ENCODE measurements at regions not wholly inside any gene's neighbourhood (a gene's known extent, or its start where the extent isn't known, plus 50 kb on each side); places are given as distances from the start of the nearest gene placed in this dataset.
A peak's percentile ranks its signal among the peaks of the same experiment; 100 is the strongest.

DNA sequence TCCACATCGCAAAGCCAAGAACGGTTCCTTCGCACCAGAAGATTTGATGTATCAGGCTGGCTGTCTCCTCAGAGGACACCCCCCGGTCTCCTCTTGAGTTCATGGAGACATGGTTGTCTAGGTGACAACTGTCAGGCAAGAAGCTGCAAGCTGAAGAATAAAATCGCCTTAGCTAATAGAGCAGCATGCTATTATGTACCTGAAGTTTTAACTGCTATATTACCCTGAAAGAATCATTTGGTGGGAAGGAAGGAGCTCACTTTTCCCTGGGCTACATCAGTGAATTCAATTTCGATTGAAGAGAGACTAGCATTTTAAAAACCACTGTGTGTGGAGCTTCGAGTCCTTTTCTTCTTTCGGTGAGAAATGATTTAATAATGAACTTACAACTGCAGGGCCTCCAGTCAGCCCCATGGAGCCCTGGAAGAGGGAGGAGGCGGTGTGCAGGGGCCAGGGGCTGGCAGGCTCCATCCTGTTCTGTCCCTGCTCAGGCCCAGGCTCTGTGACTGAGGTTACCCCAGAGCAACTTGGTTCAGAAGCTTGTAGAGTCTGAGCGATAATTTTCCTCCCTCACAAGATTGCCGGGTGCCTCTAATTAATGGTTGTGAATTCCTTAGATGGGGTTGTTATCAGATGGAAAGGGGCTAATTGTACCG is 191.3 kb downstream of the MID1IP1 start:
- no peak for DNase-seq

DNA sequence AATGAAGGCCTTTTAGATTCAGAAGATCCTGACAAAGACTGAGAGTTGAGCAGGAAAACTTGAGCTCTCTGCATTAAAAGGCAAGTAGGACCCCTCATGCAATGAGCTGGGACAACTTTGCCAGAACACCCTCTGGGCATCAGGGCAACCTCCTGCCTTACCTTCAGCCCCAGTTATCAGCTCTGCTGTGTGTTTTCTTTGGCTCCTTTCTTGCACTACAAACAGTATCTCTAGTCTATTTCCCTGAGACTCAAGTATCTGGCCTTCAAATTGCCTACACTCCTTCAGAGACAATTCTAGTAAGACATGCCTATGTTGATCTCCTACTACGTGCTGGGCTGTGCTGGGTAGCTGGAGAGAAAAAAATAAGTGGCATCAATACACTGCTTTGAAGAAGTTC is 192.2 kb downstream of the MID1IP1 start:
- no peak for DNase-seq

DNA sequence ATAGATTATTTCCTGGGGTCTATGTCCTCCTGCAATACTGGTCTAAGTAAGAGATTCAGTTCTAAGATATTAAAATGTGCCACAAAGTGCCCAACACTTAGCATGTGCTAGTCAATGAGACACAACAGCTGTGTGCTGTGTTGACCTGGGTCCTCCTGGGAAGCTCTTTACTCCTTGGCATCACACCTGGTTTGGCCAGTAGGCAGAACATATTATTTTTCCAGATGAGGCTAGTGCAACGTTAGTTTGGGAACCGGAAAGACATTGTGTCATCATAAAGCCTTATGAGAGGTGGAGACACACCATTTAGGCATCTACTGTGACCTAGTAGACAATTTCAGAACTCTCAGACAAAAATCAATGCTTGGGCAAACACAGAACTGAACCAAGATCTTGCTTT is 197.8 kb downstream of the MID1IP1 start:
- no peak for DNase-seq

DNA sequence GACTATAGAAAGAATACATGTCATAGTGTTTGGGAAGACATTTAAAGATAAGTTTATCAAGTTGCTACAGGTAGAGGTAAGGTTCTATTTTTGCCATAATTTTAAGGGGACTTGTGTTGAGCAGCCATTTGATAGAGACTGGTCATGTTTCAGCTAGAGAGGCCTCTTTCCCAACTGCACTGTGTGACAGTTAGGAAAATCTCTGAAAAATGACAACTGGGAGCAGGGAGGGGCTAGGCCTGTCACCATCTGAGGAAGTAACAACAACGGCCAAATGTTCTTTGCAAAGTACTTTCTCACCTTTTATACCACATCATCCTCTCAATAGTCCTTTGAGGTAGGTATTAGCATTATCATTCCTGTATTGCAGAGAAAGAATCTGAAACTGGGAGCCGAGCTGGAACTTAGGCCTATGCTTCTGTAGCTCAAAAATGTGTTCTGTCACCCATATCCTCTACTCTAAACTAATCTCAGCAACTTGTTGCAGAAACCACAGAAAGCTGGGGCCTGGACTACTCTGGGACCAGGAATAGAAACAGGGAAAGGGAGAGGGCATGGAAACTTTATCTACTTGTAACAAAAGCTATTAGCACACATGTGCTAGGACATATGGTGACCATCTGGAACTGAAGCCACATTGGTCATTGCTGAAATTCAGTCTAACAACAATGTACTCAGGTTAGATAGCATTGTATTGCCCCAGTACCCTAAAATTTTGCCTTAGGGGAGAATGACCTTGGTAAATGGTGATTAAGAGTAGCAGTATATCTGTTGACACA is 198.9 kb downstream of the MID1IP1 start:
- DNase-seq = no peak

DNA sequence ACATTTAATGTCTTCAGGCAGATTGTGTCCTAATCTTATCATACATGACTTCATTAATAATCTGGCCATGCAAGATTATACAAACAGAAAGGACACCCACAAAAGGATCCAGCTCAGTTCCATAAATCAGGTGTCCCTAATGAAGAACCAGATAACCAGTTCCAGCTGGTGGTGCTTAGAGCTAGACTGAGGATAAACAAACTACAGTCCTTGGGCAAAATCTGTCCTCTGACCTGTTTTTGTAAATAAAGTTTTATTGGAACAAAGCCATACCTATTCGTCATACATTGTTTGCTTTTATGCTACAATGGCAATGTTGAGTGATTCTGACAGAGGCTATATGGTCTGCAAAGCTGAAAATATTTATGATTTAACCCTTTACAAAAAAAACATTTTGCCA is 199.5 kb downstream of the MID1IP1 start:
- DNase-seq = no peak

DNA sequence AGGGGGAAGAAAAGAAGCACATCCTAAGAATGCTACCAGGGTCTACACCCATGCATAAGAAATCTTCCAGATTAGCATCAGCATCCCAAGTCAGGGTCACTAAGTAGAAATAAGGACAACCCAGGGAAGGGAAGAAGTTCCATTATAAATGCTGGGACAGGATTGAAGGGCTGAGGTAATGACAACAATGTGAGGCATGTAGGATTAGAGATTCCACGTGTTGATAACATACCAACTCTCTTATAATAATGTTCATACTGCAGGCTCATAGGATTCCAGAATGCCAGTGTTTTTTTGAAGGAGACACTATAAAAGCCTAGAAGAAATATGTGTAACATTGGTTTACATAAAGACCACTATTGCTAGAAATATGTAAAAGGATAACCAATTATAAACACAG is 201.2 kb downstream of the MID1IP1 start:
- DNase-seq = no peak

DNA sequence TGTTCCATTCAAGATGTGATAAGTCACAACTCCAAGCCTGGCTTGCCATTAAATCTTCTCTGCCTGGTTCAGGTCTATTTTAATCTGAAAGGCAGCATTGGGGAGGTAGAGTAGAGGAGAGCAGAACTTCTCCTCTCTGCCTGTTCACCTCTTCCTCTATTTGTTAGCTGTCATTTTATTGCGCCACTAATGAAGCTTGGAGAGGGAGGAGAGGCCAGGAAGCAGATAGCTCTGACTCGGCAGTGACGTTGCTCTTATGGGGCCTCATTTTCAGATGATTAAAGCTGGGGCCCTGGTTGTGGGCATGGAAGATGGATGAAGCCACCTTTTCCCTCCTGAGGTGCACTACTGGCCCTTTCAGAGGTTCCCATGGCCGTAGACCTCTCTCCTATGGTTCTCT is 207.3 kb downstream of the MID1IP1 start:
- DNase-seq = peak; percentile 72

DNA sequence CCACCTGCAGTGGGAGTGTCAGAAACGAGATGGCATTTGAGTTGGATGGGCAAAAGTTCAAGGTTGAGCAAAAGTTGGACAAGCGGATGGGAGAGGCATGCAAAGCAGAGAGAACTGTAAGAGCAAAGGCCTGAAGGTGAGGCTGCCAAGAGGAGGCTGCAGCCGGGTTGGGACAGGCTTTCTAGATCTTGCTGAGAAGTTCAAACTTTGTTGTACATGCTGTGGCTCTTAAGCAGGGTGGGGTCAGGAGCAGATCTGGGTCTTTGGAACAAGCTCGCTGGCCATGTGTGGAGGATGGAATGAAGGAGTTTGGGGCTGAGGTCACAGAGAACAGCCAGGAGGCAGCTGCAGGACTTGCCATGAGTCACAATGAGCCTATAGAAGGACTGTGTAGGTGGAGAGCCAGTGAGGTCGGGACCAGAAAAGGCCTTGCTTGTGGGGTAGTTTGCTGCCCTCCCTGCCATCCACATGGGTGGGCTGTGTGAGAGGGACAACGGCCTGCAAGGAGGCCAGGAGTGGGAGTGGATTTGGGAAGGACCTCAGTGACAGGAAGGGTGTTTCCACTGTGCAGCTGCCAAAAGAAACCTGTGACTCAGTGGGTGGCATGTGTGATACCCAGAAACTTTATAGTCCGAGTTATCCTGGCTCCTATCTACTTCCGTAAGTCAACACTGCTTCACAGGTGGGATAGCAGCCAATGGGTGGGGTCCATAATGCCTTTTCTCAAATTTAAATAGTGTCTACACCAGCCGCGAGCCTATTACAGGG is 210.4 kb downstream of the MID1IP1 start:
- no peak for DNase-seq

DNA sequence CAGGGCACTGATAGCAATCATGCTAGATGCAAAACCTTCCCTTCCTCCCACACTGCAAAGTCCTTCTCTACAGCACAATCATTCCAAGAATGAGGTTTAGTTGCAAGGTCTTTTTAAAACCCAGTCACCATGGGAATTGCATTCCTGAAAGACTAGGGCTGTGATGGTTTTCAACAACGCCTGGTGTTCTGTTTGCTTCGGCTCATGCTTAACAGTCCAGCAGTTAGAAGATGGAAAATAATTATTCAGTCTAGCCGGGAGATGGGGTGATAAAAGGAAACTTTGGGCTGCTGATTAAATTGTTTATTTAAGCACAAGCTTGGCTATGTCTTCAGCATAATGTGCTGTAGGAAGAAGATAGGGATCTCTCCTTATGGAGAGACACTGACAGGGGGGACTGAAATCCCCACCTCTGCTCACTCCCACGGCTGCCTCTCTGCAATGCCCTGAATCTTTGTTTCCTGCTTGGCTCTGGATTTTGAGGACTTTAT is 211.4 kb downstream of the MID1IP1 start:
- no peak for DNase-seq

DNA sequence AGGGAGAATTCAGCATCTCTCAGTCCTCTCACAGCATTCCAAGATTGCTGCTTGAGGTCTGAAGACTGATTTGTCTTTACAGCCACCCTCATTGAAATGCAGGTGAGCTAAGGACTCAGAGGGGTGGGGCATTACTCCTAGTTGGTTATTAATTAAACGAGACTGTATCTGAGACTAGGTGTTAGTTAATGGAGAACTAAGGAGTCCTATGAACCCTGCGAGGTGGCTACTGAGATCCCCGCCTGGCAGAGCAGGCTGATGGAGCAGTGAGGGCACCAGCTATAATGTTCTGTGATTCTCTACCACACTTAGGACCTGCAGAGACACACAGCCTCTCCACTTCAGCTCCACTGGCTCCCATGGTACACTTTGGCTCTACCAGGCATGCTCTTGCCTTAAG is 215.3 kb downstream of the MID1IP1 start:
- DNase-seq = no peak

DNA sequence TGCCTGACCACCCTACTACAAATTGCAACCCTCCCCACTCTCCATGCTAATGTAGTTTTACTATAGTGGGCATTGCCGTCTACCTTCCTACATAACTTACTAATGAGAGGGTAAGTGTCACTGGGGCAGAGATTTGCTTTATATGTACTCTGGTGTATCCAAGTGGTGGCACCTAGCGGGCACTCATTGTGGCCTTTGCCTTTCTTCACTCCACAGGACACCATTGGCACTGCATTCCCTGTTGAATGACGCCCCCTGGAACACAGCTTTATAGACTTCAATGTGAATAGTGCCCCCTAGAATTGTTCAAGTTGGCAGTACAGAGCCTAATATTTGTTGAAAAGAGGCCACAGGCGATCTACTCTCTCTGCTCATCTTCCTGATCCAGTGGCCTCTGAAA is 215.8 kb downstream of the MID1IP1 start:
- DNase-seq = no peak

DNA sequence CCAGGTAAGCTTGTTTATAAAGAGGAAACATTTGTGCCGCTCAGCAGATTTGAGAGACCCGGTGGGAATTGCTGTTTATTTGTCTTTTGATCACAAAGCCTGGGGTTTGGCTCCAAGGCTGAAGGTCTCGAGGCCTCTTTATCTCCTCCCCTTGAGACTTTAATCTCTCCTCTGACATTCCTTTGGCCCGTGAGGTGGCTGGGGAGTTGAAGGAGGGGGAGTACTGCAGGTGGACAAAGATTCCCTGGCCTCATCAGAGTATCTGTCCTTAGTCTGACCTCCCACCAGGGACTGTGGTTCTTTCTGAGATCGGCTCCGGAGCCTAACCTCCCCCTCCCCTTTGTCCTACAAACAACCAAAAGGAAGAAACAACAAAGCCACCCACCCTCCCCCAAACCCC is 216.5 kb downstream of the MID1IP1 start:
- DNase-seq = no peak

DNA sequence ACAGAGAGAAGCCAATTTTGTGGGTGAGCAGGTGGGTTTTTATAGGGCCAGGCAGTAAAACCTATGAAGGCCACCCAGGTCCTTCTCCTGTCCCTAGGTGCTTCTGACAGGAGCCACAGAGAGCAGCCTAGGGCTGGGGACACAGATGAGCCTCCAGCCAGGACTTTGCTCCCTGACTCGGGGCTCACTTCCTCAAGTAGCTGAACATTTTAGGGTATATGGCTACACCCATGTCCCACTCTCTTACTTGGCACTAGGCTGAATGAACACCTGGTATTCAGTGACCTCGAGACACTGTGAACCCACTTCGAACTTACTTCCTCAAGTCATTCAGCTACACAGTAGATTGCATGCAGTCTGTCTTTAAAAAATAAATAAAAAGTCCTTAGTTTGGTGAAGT is 217.3 kb downstream of the MID1IP1 start:
- DNase-seq = no peak

DNA sequence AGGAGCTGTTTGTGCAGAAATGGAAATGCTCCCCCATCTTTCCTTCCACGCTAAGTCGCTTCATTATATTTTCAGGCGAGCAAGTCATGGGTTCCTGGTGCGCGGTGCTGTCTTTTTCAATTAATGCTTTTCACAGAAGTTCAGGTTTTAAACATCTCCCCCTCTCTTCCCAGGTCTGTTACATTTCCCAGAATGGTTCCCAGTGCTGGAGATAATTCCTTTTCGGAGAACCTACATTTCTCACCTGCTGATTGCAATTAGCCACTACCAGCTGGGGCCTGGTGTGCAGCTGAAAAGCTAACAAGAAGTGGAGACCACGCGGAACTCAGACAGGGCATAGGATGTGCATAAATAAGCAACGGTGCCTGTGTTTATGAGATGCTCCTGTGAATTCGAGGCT is 217.8 kb downstream of the MID1IP1 start:
- no peak for DNase-seq

DNA sequence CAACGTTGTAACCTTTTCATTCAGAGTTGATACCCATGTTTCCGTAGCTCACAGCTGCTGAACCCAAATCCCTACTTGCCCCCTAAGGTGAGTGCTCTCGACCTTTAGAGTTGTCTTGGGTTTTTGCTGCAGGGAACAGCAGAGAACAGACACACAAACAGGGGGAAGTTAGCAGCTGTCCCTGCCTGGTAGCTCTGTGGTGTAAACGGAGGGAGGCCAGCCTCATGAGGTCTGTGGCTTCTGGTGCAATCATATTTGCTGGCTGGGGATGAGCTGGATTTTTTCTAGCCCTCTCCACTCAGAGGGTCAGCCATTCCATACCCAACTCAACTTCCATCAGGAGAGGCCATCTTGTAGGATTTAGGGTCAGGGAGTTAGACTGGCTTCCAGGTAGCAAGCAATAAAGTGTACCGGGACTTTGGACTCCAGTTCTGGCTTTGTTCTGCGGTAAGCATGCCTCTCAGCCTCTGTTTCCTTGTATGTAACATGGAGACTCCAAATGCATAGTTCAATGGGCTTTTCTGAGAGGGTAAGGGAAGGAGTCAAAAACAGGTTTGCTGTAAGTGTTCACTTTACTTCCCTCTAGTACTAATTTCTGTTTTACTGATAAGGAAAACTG is 218.9 kb downstream of the MID1IP1 start:
- peak; percentile 18 for DNase-seq

DNA sequence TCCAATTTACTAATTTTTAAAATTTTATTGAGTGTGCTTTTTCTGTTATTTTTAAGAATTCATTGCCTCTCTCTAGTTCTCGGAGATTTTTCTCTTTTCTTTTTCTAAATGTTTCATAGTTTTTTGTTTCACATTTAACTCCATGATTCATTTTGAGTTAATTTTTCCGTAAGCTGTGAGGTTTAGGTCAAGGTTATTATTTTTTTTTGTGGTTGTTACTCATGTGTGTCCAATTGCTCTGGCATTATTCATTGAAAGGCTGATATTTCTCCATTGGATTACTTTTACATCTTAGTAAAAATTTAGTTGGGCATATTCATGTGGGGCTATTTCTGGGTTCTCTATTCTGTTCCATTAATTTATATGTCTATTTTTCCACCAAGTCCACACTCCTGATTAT is 220.8 kb downstream of the MID1IP1 start:
- DNase-seq = no peak

DNA sequence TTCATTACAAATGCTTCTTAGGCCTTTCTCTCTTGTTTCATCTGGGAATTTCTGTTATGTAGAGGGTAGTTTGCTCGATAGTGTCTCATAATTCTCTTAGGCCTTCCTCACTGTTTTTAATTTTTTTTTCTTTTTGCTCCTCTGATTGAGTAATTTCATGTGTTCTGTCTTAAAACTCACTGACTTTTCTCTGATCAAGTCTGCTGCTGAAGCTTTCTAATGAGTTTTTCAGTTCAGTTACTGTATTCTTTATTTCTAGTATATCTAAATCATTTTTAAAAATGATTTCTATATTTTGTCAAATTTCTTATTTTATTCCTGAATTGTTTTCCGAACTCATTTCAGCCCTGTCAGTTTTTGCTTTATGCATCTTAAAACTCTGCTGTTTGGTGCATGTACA is 228.0 kb downstream of the MID1IP1 start:
- DNase-seq = no peak

DNA sequence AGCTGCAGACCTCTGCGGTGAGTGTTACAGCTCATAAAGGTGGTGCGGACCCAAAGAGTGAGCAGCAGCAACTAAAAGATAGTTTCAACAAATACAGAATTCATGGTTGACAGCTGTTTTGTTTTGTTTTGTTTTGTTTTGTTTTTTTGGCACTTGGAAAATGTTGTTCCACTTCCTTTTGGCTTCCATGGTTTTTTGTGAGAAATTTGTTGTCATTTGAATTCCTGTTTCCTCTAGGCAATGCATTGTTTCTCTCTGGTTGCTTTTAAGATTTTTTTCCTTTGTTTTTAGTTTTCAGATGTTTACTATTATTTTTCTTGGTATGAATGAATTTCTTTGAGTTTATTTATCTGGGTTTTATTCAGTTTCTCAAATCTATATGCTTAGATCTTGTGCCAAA is 229.4 kb downstream of the MID1IP1 start:
- no peak for DNase-seq

DNA sequence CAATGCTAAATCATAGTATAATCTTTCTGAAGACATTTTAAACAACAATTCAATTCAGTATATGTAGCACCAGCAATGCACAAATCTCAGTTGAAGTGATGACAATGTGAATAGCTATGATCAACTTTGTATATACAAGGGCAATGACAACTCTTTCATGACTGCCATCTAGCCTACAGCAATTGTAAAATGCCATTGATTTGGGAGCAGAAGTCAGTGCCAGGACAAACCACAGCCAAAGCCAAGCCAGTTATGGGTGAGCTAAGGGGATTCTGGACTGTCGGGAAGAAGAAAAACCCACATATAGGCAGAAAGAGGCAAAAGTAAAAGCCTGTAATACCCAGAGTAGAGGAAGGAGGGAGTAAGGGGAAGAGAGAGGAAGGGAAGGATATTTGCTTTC is 238.6 kb downstream of the MID1IP1 start:
- no peak for DNase-seq

DNA sequence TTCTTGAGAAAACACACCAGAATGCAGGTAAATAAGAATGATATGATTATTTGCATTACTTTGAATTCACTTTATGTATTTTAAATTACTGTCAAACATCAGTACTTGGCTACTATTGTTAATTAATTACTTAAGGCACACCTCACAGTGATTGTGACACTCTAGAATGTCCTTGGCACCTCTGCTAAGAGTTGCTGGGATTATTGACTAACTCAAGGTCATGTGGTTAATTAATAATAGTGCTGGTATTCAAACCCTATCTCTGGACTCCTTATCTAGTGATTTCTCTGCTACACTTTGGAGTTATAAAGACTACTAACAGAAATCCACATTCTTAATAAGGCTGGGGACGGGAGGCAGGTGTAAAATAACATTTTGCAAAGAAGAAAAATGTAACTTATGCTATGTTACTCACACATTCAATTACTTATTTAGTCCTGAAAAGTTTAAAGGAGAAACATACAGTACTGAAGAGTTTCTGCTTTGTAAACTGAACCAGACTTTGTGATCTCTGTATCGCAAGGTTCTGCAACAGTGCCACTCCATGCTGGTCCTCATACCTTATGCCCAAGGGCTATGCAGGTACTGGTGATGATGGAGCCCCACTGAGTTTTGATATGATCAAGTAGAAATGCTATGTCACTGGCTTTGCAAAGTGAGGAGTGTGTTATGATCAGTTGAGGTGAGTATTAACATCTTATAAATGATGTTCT is 242.7 kb downstream of the MID1IP1 start:
- DNase-seq = no peak

DNA sequence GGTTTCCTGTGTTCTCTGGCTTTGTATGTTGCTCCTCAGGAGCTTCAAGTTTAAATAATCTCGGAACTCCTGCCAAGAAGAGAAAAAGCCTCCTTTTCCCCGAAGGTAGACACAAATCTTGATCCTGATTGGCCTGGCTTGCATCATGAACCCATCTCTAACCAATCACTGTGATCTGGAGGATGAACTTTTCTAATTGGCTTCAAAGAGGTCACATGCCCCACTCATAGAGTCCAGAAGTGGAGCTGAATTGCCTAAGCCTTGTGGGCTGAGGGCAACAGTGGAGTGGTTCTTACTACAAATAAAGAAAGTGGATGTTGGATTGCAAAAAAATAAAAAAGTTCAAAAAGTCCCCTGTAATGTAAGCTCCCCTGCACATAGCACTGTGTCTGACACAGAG is 245.9 kb downstream of the MID1IP1 start:
- DNase-seq = peak; percentile 36

DNA sequence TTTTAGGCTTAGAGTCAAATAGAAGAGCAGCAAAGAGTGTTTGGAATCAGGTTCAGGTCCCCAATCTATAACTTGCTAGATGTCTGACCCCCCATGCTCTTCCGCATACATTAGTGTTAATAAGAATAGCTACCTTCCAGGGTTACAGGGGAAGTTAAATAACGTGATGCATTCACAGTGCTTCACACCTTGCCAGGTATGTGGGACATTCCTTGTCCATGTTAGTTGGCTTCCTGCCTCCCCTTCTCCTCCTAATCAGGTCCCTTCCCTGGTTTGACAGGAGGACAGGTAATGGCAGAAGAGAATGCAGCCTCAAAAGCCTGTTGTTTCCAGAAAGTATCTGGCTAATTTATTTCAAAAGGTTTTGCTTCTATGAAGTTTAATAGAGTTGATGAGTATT is 248.7 kb downstream of the MID1IP1 start:
- no peak for DNase-seq

DNA sequence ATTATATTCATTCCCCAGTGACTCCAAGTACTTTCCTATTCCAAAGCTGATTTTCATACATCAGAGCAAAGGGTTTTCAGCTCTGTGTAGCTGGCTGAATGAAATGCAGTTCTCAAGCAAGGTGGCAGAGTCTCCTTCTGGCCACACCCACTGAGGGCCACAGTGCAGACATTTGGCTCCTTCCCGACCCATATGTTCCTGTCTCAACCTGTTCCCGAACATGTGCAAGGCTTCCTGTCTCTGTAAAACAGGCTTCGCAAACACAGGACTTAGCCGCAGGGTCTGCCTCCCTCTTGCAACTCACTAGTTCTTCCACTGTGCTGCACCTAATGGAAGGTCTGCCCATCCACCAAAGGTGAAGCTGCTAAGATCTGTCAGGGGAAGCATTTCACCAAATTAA is 249.2 kb downstream of the MID1IP1 start:
- DNase-seq = no peak

All from inflammatory macrophage treated with lipopolysaccharide for 4 hours (primary cell).